VCaP (cell line): ENCODE measurements at regions not wholly inside any gene's neighbourhood (a gene's known extent, or its start where the extent isn't known, plus 50 kb on each side); places are given as distances from the start of the nearest gene placed in this dataset.

Experiments used
- H3K27ac ChIP-seq: fragments of 450-650 bp; 2 replicates; pipeline ENCODE4 v1.5.1; 2017
- TF ChIP-seq, protein P1 (sequence below): fragments of 450-650 bp; conservative IDR thresholded peaks from 2 replicates; pipeline ENCODE4 v1.5.1; 2017; ENCODE audit warnings: mild to moderate bottlenecking, moderate library complexity

DNA sequence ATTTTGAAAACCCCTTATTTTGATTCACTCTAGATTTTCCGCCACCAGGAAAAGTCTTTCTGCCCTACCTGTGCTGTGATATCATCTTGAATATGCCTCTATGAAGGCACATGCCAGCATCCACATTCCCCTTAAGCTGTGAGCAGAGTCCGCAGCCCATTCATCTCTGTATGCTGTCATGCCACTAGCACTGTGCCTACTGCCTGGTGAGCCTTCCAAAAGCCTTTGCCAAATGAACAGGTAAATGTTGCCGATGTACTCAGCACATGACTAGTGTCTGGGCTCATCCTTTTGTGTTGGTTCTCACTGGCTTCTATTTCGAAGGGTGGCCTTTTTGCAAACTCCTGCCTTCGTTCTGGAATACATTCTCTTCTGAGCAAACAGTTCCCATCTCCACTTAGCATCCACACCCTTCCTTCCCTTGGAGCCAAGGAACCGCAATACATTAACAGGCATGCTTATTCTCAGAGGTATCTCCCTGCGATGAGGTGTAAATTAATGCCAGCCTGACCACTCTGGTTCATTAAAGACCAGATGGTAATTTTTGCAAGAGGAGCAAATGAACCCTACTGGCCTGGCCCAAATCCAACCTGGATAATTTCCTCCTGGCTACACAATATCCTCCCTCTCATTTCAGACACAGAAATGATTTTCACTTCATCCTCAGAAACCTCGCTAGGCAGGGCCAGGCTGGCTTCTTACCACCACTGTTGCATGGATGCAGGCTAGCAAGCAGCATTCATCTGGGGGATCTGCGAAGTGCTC, 339.7 kb upstream of the NFE2L3 start:
- TF ChIP-seq, protein P1, sequence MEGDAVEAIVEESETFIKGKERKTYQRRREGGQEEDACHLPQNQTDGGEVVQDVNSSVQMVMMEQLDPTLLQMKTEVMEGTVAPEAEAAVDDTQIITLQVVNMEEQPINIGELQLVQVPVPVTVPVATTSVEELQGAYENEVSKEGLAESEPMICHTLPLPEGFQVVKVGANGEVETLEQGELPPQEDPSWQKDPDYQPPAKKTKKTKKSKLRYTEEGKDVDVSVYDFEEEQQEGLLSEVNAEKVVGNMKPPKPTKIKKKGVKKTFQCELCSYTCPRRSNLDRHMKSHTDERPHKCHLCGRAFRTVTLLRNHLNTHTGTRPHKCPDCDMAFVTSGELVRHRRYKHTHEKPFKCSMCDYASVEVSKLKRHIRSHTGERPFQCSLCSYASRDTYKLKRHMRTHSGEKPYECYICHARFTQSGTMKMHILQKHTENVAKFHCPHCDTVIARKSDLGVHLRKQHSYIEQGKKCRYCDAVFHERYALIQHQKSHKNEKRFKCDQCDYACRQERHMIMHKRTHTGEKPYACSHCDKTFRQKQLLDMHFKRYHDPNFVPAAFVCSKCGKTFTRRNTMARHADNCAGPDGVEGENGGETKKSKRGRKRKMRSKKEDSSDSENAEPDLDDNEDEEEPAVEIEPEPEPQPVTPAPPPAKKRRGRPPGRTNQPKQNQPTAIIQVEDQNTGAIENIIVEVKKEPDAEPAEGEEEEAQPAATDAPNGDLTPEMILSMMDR = no peak
- no peak overlapping the region for H3K27ac ChIP-seq

DNA sequence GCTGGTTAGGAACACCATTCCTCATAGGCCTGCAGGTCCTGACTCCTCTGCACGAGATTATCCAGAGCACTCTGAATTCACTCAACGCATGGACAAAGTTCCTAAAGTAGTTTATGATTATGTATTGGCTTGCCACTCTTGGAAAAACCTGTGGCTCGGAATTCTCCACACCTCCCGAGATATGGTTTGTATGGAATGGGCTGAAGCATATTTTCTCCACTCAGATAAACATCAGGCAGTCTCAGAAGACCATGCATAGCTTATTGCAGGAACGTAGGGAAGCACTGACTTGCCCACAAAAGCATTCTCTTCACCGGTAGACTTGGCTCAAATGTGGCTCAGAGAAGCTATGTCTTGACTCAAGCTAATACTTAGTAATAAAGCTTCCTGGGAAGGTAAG, 338.6 kb upstream of the NFE2L3 start:
- H3K27ac ChIP-seq = no peak overlapping the region
- TF ChIP-seq, protein P1 = no peak

DNA sequence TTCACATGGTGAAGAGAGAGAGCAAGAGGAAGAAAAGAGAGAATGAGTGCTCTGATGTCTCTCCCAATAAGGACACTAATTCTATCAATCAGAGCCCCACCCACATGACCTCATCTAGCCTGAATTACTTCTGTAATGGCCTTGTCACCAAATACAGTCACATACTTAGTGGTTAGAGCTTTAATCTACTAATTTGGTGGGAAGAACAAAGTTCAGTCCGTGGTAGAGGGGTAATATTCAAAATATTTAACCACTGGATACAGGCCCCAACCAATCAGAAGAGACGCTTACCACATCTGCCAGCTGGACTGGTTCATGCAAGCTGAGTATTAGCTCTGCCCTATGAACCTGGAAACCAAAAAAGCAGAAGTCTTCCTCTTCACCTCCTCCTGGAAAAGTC, 336.3 kb upstream of the NFE2L3 start:
- no peak overlapping the region for H3K27ac ChIP-seq
- TF ChIP-seq, protein P1 = no peak

DNA sequence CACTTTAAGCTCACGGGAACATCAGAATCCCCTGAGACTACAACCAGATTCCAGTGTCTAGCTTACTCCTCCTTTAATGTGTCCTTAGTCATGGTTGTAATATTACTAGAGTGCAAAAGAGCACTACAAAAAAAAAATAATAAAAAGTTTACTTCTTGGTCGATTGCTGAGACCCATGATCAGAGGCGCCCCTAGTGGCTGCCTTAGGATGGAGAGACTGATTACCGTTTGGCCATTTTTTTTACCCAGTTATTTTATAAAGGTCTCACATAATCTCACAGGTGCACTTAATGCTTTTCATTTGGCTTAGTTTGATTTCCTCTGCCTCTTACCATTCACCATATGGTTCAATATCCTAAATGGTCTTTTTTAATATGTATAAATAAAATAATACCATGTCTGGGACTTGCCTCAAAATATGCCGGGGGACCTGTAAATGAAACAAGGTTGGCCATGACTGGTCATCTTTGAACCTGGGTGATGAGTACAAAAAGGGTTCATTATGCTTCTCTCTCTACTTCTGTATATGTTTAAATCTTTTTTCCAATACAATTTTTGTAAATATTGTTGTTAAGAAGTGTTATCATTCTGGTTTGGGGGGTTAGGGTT, 331.5 kb upstream of the NFE2L3 start:
- TF ChIP-seq, protein P1 = no peak
- H3K27ac ChIP-seq = no peak overlapping the region

DNA sequence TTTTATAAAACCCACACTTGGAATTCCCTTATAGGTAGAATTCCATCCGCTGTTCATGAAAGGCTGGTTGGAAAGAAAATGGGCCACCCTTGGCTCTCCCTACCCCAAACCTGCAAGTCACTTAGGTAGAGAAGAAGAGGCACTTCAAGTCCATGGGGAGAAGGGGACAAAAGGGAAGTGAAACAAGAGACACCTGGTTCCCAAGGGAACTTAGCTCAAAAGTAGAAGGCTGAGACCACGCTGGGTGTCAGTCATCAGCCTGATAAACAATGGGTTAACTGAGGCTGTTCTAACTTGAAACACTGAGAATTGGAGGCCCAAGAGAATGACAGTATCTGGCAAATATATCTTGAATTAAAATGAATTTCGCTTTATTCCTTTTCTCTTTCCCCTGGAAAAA, 330.8 kb upstream of the NFE2L3 start:
- no peak overlapping the region for H3K27ac ChIP-seq
- TF ChIP-seq, protein P1 = no peak

DNA sequence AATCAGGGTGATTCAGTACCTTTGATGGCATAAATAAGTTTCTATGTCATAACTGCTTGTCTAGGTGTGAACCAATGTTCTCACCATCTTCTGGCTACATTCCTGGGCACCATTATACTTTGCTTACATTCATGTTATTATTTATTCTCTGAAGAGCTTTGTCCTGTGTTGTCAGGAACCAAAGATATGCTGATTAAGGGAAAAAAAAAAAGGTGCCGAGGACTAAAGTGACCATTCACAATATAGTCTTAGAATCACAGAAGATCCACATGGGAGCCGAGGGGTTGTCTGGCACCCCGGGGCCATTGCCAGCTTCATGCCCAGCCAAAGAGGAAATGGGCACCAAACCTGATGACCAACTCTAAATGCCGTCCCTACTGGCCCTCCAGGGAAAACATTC, 329.2 kb upstream of the NFE2L3 start:
- H3K27ac ChIP-seq = no peak overlapping the region
- TF ChIP-seq, protein P1 = no peak

DNA sequence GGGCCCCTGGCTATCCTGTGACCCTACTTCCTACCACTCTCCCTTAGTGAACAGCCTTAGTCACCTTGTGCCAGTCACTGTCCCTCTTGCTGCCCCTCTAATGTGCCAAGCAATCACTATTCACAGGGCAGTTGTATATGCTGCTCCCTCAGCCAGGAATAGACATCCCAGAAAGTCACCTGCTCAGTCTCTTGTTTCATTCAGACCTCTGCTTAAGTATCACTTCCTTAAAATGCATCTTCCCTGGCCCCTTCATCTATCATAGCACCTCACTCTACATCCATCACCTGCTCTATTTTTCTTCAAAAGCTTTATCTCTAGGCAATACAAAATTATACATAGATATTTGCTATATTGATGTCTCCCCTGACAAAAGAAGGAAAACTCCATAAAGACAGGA, 328.4 kb upstream of the NFE2L3 start:
- TF ChIP-seq, protein P1 = no peak
- no peak overlapping the region for H3K27ac ChIP-seq
